SH-SY5Y (cell line): ENCODE measurements at regions not wholly inside any gene's neighbourhood (a gene's known extent, or its start where the extent isn't known, plus 50 kb on each side); places are given as distances from the start of the nearest gene placed in this dataset.

ENCODE experiments used
- GATA2 ChIP-seq: IDR thresholded peaks from 2 replicates; pipeline ENCODE4 v1.6.1; 2011; ENCODE audit warnings: mild to moderate bottlenecking, low read depth, low read length
- GATA3 ChIP-seq: IDR thresholded peaks from 2 replicates; pipeline ENCODE4 v1.6.1; 2011; ENCODE audit warnings: low read depth, mild to moderate bottlenecking, low read length, moderate library complexity

GRCh38 chr2:217274578-217274977 is 414.7 kb upstream of the TNP1 start:
- TF ChIP-seq GATA3 (no peak), GATA2 (no peak)
